Lower leg skin (tissue), 3 donors: ENCODE measurements at regions not wholly inside any gene's neighbourhood (a gene's known extent, or its start where the extent isn't known, plus 50 kb on each side); places are given as distances from the start of the nearest gene placed in this dataset.

Experiments used
- POLR2A ChIP-seq, 2 donors: fragments of 450-650 bp; IDR thresholded peaks; one replicate each; pipeline ENCODE4 v1.6.1; 2016 to 2017; ENCODE audit warnings: antibody characterized with exemption in 2 of 2, mild to moderate bottlenecking in 1 of 2, moderate library complexity in 1 of 2
- TF ChIP-seq, protein P1 (sequence below), 3 donors: fragments of 450-650 bp; IDR thresholded peaks; one replicate each; pipeline ENCODE4 v1.5.1; 2016; ENCODE audit warnings: antibody characterized with exemption in 3 of 3, mild to moderate bottlenecking in 3 of 3, moderate library complexity in 2 of 3

DNA sequence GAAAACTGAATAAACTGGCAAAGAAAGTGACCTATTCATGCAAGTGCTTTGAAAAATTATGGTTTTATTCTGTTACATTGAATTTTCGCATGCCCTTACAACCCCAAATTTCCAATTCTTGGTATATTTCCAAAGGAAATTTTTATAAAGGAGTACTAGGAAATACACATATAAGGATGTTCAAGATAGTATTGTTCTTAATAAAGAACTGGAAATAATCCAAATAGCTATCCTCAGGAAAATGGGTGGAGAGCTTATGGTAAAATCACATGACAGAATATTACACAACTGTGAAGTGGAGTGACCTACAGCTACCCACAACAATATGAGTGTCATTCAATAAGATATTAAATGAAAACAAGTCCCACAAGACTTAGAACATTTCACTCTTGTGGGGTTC is 138.9 kb upstream of the BMPER start:
- no peak for TF ChIP-seq POLR2A (IDR thresholded peaks at IDR 0.05)
- TF ChIP-seq, protein P1, sequence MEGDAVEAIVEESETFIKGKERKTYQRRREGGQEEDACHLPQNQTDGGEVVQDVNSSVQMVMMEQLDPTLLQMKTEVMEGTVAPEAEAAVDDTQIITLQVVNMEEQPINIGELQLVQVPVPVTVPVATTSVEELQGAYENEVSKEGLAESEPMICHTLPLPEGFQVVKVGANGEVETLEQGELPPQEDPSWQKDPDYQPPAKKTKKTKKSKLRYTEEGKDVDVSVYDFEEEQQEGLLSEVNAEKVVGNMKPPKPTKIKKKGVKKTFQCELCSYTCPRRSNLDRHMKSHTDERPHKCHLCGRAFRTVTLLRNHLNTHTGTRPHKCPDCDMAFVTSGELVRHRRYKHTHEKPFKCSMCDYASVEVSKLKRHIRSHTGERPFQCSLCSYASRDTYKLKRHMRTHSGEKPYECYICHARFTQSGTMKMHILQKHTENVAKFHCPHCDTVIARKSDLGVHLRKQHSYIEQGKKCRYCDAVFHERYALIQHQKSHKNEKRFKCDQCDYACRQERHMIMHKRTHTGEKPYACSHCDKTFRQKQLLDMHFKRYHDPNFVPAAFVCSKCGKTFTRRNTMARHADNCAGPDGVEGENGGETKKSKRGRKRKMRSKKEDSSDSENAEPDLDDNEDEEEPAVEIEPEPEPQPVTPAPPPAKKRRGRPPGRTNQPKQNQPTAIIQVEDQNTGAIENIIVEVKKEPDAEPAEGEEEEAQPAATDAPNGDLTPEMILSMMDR (IDR thresholded peaks at IDR 0.05), result no peak
